D721Med (cell line): ENCODE measurements at regions not wholly inside any gene's neighbourhood (a gene's known extent, or its start where the extent isn't known, plus 50 kb on each side); places are given as distances from the start of the nearest gene placed in this dataset.
"Not testable (repeated sequence)": the region's sequence is repeated elsewhere in the genome, so short reads cannot be mapped to it uniquely, and the experiment has no call there.

Experiments
- DNase-seq: peaks from one replicate; pipeline ENCODE4 v3.0.0; 2011; ENCODE audit warnings: low spot score; ENCODE audit not compliant: insufficient read length
- FAIRE-seq: peaks from 2 replicates; lab custom pipeline; 2011; peaks lifted over from hg19 to GRCh38; lab: Jason Lieb, UNC
- TF ChIP-seq, protein P1 (sequence below): IDR thresholded peaks from 2 replicates; pipeline ENCODE4 v1.5.1; 2012; ENCODE audit warnings: mild to moderate bottlenecking, control low read depth; ENCODE audit not compliant: insufficient read depth; ENCODE audit errors: missing control alignments

- TF ChIP-seq, protein P1, sequence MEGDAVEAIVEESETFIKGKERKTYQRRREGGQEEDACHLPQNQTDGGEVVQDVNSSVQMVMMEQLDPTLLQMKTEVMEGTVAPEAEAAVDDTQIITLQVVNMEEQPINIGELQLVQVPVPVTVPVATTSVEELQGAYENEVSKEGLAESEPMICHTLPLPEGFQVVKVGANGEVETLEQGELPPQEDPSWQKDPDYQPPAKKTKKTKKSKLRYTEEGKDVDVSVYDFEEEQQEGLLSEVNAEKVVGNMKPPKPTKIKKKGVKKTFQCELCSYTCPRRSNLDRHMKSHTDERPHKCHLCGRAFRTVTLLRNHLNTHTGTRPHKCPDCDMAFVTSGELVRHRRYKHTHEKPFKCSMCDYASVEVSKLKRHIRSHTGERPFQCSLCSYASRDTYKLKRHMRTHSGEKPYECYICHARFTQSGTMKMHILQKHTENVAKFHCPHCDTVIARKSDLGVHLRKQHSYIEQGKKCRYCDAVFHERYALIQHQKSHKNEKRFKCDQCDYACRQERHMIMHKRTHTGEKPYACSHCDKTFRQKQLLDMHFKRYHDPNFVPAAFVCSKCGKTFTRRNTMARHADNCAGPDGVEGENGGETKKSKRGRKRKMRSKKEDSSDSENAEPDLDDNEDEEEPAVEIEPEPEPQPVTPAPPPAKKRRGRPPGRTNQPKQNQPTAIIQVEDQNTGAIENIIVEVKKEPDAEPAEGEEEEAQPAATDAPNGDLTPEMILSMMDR, result no peak
- no peak for DNase-seq
- FAIRE-seq, result peak; percentile 60
Observed at GRCh38 chr1:239989990-239990389, 101.7 kb upstream of the FMN2 start.

GRCh38 chr1:239992566-239992965 lies 99.1 kb upstream of the FMN2 start:
- not testable (repeated sequence) for DNase-seq, FAIRE-seq

DNA sequence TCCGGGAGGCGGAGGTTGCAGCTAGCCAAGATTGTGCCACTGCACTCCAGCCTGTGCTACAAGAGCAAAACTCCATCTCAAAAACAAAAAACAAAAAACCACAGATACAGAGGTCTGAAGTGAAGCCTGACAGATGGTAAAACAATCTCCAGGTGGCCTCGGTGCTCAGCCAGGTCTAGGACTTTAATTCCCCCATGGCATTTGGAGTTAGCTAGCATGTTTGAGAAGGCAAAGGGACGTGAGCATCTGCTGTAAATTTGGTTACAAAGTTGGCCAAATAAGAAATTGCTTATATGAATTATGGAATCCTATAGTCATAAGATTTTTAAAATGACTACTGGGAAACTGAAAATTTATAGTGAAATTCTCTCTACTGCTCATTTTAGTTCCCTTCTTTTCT lies 98.3 kb upstream of the FMN2 start:
- DNase-seq, result no peak
- FAIRE-seq, result peak; percentile 85
- TF ChIP-seq, protein P1, result no peak

DNA sequence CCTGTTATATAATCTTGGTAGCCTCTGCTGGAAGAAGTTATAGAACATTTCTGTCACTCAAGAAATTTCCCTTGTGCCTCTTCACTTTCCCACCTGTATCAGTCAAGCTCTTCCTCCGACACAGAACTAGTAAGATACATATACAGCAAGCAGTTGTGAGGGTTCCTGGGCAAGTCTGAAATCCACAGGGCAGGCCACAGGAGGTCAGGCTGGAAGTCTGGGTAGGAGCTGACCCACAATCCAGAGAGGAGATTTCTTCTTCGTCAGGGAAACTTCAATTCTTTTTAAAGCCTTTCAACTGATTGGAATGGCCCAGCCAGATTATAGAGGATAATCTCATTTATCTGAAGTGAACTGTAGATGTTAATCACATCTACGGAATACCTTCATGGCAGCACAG lies 96.4 kb upstream of the FMN2 start:
- TF ChIP-seq, protein P1, result no peak
- peak; percentile 100 for FAIRE-seq

GRCh38 chr1:239997160-239997514 lies 94.5 kb upstream of the FMN2 start:
- TF ChIP-seq, protein P1, result no peak
- FAIRE-seq (no peak), DNase-seq (no peak)

More for the DNA sequence above, 96.4 kb upstream of the FMN2 start:
- no peak for DNase-seq

DNA sequence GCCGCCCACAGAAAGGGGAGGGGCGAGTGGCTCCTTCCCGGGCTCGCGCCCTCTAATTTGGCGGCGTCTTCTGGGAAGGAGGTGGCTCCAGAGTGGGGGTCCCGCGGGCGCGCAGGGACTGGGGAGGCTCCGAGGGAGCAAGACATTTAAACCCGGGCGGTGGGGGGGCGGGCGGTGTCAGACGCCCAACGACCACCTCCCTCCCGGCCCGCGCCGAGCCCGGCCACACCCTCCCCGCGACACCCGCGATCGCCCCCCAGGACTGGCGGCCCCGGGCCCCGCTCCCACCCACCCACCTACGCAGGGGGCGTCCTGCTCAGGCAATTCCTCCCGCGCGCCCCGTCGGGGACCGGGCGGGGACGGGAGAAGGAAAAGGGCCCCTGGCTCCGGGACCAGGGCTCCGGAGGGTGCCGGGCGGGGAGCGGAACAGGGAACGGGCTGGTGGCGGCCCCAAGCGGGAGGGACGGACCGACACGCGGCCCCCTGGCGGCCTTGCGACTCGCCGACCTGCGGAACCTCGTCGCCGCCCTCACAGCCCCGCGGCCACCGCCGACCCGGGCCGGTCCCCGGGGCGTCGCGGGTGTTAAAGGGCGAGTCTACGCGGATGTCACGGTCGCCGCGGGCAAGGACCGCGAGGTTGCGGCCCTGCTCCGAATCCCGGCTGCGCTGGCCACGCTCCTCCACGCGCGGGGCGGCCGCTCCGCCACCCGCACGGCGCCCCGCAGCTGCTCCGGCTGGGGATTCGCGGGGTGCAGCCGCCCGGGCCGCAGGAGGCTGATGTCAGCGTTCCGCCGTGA lies 94.0 kb upstream of the FMN2 start:
- DNase-seq (no peak), FAIRE-seq (no peak)
- TF ChIP-seq, protein P1, result peak; percentile 44

DNA sequence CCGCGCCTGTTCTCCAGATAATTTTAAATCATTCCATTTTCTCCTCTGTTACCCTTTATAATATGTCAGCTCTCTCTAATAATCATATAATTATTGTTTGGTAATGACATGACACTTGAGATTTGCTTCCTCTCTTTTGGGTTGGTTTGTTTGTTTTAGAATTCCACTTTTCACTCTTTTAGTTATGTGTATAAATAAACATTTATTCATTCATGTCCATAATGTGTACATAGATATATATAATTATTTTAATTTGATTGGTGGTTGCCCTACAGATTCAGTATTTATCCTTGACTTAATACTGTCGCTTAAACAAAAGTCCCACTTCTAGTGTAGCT lies 93.4 kb upstream of the FMN2 start:
- no peak for DNase-seq
- peak; percentile 66 for FAIRE-seq
- TF ChIP-seq, protein P1, result no peak
